GM21576 (cell line): ENCODE measurements at regions not wholly inside any gene's neighbourhood (a gene's known extent, or its start where the extent isn't known, plus 50 kb on each side); places are given as distances from the start of the nearest gene placed in this dataset.
"Not testable (repeated sequence)": the region's sequence is repeated elsewhere in the genome, so short reads cannot be mapped to it uniquely, and the experiment has no call there.

Experiments
- ATAC-seq: cut with Tn5 transposase; IDR thresholded peaks from one replicate; pipeline ENCODE4 v1.9.1; 2021; ENCODE audit warnings: mild to moderate bottlenecking, moderate library complexity; ENCODE audit not compliant: unreplicated experiment

DNA sequence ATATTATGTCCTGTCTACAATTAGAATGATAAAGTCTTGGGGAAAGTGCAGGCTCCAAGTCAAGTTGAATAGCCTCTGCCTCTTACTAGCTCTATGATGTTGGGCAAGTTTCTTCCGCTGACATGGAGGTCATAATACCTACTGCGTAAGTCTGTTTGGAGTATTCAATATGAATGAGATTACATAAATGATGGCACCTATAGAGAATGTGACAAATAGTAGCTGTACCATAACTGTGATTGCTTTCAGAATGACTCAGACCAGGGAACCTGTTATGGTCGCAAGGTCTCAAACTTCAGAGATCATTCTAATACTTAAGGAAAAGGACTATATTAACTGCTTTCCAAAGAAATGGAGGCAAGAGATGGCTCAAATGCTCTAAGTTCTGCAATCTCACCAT lies 94.0 kb upstream of the ABCA1 start:
- ATAC-seq, result no peak

GRCh38 chr9:105022545-105022944 lies 94.6 kb upstream of the ABCA1 start:
- ATAC-seq, result not testable (repeated sequence)

GRCh38 chr9:105023788-105024187 lies 95.8 kb upstream of the ABCA1 start:
- ATAC-seq, result no peak

DNA sequence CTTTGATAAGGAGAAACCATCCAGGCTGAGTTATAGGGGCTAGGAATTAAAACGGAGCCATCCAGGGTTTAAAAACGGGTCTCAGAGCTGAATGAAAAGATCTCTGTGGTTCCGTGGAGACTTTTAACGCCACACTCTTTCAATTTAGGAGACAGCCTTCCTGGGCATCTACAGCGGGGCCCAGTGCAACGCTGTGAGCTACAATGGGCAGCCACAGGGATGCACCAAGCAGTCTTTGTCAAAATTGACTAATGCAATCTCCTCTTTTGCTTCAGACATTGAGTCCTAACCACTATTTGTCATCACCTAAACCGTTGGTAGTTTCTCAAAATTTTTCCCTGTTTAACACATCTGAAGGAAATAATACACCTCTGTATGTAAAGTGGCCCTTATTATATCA lies 96.6 kb upstream of the ABCA1 start:
- no peak for ATAC-seq

- ATAC-seq, result no peak
Observed at GRCh38 chr9:105026451-105026850, 98.5 kb upstream of the ABCA1 start.

GRCh38 chr9:105027084-105027483 lies 99.1 kb upstream of the ABCA1 start:
- ATAC-seq, result no peak

DNA sequence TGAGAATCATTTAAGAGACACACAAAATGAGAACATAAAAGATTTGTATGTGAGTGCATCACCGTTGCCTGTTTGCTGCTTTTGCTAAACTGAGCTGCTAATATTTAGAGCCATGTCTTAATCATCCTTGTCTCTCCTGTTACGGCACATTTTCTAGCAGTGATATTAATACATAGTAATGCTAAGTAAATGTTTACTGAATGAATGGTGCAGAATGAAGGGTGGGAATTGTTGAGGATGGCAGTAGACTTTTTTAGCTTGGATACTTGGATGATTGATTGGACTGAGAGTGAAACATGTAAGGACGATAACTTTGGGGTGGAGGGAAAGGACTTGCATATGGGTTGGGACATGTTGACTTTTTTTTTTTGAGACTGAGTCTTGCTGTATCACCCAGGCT lies 102.3 kb upstream of the ABCA1 start:
- ATAC-seq, result no peak

DNA sequence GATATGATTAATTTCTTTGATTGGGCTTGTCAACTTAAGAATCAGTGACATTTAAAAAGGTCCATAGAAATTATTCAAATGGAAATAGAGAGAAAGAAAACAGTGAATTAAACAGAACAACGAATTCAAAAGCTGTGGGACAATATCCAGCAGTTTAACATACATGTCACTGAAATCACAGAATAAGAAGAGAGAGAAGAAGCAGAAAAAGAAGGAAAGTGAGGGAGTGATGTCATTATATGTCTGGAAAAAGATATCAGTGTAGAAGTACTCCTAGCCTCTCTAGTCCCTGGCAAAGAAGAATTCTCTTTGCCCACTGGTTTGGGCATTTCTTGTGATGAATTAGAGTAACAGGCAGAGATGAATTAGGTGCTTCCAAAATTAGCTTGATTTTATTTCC lies 109.2 kb upstream of the ABCA1 start:
- no peak for ATAC-seq

DNA sequence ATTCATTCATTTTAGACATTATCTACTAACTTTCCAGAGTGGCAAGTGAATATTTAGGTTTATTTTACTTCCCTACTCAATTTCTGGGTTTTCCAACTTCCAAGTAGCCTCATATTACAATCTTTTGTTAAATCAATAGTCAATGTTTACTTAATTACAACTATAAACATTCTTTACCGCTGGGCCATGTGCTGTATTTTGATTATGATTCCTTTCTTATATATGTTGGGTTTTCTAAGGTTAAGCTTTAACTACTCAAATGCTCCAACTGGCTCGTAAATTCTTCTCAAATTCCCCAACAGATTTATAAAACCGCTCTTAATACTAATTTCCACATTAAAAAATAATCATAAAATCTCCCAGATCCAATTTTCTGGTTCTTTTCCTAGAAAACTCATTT lies 110.1 kb upstream of the ABCA1 start:
- ATAC-seq, result no peak

- no peak for ATAC-seq
Observed at GRCh38 chr9:105039175-105039799, 111.3 kb upstream of the ABCA1 start.

- ATAC-seq, result no peak
Observed at GRCh38 chr9:105043370-105043936, 115.5 kb upstream of the ABCA1 start.

DNA sequence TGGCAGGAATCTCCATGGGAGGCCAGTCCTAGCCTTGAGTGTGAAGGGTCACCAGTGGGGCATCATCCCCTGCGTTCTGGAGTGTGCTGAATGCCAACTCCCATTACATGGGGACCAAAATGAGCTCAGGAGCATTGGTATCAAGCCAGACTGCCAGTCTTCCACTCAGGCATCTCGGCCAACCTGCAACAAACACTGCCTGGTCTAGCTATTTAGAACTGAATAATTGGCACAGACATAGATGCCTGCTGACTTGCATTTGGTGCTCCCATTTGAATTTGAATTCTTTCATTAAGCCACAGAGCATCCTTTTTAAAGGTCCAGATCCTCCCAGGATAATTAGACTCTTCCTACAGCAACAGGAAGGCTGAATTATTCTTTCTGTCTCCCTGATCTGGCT lies 116.6 kb upstream of the ABCA1 start:
- ATAC-seq, result no peak

DNA sequence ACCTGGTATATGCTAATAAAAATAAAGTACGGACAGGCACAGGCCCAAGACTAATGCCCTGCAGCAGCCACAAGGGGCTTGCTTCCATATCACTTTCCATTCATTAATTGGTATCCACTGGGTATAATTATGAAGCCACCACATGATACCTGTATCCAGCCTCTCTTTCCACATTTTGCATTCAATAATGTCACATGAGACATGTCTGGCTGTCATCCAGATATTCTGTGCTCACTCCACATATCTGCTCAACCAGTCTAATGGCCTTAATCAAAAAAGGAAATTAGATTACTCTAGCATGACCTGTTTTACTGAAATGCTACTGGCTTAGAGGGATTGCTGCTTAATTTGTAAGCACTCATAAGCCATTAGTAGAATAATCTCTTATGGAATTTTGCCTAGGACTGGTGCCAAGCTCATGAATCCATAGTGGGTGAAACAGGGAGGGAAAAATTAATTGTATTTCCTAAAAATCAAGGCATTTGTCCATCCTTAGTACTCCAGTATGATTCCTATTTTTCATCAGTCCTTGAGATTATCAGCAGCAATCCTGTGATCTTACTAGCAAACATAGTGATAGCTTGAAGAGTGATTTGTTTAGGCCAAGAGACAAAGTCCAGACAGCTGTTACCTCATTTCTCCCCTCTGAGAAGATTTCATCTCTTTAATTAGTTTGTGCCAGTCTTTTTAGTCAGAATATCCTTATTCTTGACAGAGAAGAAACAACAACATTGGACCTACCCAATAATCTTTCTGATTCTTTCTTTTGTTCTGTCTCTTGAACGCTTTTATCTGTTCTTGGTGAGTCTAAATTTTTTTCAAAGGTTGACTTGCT lies 119.2 kb upstream of the ABCA1 start:
- no peak for ATAC-seq

- ATAC-seq, result no peak
Observed at GRCh38 chr9:105047742-105048041, 119.7 kb upstream of the ABCA1 start.

GRCh38 chr9:105048331-105048730 lies 120.4 kb upstream of the ABCA1 start:
- no peak for ATAC-seq

- ATAC-seq, result no peak
Observed at GRCh38 chr9:105050296-105050695, 122.3 kb upstream of the ABCA1 start.

- no peak for ATAC-seq
Observed at GRCh38 chr9:105051897-105052296, 123.9 kb upstream of the ABCA1 start.

- ATAC-seq, result no peak
Observed at GRCh38 chr9:105052346-105052745, 124.4 kb upstream of the ABCA1 start.

DNA sequence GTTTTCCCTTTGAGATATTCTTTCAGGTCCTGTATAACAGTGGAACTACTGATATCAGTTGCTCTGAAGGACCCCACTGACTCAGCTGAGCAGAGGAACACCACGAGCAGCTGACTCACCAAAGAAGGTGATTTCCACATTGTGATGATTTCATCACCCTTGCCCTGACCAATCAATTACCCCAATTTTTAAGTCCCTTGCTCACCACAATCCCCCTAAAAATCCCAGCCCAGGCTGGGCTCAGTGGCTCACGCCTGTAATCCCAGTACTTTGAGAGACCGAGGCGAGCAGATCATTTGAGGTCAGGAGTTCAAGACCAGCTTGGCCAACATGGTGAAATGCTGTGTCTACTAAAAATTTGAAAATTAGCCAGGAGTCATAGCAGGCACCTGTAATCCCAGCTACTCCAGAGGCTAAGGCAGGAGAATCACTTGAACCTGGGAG lies 125.3 kb upstream of the ABCA1 start:
- no peak for ATAC-seq

- no peak for ATAC-seq
Observed at GRCh38 chr9:105054491-105054890, 126.5 kb upstream of the ABCA1 start.

DNA sequence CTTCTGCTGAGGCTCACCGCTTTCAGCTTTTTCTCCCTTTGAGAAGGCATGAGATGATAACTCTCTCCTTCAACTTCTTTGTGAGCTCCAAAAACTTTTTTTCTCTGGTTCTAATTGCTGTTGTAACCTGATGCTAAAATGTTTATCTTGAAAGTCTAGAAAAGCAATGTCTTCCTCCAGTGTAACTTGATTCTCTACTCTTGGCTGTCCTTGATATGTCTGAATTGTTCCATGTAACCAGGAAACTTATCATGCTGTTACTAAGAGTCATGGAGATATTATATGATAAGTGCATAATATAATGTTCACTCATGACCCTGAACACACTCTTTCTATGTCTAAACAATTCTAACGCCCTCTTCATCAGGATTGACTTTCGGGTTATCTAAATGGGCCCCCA lies 128.0 kb upstream of the ABCA1 start:
- ATAC-seq, result no peak

- ATAC-seq, result no peak
Observed at GRCh38 chr9:105057551-105057950, 129.6 kb upstream of the ABCA1 start.
